GM10266 (cell line): ENCODE measurements at regions not wholly inside any gene's neighbourhood (a gene's known extent, or its start where the extent isn't known, plus 50 kb on each side); places are given as distances from the start of the nearest gene placed in this dataset.
"Not testable (repeated sequence)": the region's sequence is repeated elsewhere in the genome, so short reads cannot be mapped to it uniquely, and the experiment has no call there.

ENCODE experiments used
- DNase-seq: peaks from one replicate; pipeline ENCODE4 v3.0.0; 2012; ENCODE audit errors: extremely low spot score
- CTCF ChIP-seq: IDR thresholded peaks from 2 replicates; pipeline ENCODE4 v1.5.1; 2012; ENCODE audit warnings: mild to moderate bottlenecking, low read depth; ENCODE audit not compliant: control insufficient read depth, insufficient read depth; ENCODE audit errors: missing control alignments

GRCh38 chr10:44118500-44118899 lies 266.4 kb downstream of the CXCL12 start:
- no peak for TF ChIP-seq CTCF
- no peak for DNase-seq

- DNase-seq = no peak
- no peak for TF ChIP-seq CTCF
These were observed 268.4 kb downstream of the CXCL12 start for GRCh38 chr10:44116474-44116873.

- no peak for DNase-seq
- no peak for TF ChIP-seq CTCF
These were observed 269.4 kb downstream of the CXCL12 start for GRCh38 chr10:44115516-44115915.

GRCh38 chr10:44114441-44114840 lies 270.5 kb downstream of the CXCL12 start:
- TF ChIP-seq CTCF = no peak
- no peak for DNase-seq

- DNase-seq = not testable (repeated sequence)
These were observed 272.6 kb downstream of the CXCL12 start for GRCh38 chr10:44112280-44112679.

- no peak for TF ChIP-seq CTCF
- DNase-seq = no peak
These were observed 279.2 kb downstream of the CXCL12 start for GRCh38 chr10:44105696-44106095.

- no peak for TF ChIP-seq CTCF
- no peak for DNase-seq
These were observed 282.1 kb downstream of the CXCL12 start for GRCh38 chr10:44102726-44103255.

- no peak for DNase-seq
- TF ChIP-seq CTCF = no peak
These were observed 283.8 kb downstream of the CXCL12 start for GRCh38 chr10:44101082-44101481.
